ENCODE measurements at regions not wholly inside any gene's neighbourhood (a gene's known extent, or its start where the extent isn't known, plus 50 kb on each side); places are given as distances from the start of the nearest gene placed in this dataset.

- in situ Hi-C loops (cut with HindIII; ENCODE audit: low sequenced_read_pairs) = no loop called here
These were observed 159.9 kb downstream of the CAPZA3 start for GRCh38 chr12:18897823-18898222.

DNA sequence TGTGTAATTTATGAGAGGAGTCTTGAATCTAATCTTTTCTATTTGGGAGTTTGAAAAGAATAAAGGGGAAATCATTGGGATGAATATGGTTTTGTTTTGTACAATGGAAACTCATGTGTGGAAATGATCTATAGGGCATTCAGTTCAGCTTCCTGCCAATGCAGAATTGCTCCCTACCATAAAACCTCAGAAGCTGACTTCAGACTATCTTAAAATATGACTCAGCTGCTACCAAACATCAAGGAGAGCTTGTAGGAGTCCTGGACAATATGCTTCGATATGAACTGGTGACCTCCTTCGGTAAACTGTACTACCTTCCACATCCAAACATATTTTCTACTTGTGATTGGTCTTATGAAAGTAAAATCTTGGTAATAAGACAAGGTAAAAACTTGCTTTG lies 160.6 kb downstream of the CAPZA3 start:
- in situ Hi-C loops (cut with HindIII; ENCODE audit: low sequenced_read_pairs) = no loop called here

DNA sequence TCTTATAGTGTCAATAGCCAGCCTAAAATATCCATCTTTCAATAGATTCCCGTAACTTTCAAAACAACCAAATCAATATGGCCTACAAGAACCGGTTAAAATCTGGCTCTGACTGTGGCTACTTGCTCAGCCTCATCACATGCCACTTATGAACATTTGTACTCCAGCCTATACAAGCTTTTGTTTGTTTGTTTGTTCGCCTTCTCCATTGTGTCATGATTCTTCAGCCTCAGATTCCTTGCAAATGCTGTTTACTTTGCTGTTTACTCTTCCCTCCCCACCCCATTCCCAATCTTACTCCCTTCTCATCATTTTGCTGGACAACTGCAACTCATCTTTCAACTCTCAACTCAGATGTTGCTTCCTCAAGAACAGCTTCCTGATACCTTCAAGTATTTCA lies 161.2 kb downstream of the CAPZA3 start:
- in situ Hi-C loops (cut with HindIII; ENCODE audit: low sequenced_read_pairs) = no loop called here

DNA sequence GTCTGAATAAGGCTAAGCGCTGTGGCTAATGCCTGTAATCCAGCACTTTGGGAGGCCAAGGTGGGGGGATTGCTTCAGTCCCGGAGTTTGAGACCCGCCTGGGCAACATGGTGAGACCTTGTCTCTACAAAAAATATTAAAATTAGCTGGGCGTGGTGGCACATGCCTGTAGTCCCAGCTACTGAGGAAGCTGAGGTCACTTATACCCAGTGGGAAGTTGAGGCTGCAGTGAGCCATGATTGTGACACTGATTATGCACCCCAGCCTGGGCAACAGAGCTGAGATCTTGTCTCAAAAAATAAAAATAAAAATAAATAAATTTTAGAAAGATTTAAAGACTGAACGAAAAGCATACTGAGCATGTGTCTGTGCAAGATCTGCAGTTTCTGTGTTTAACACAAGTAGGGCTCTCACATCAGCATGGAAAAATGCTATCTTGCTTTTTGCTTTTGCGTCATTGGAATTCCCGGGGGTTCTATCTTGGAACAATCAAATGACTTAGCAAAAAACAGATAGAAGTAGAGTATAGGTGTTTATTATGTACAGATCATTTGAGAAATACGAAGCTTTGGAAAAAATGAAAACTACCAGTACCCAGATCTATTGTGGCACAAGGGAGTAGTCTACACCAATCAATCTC lies 161.9 kb downstream of the CAPZA3 start:
- in situ Hi-C loops (cut with HindIII; ENCODE audit: low sequenced_read_pairs) = no loop called here

- in situ Hi-C loops (cut with HindIII; ENCODE audit: low sequenced_read_pairs) = no loop called here
These were observed 167.2 kb downstream of the CAPZA3 start for GRCh38 chr12:18905134-18905533.

GRCh38 chr12:18906395-18906794 lies 168.5 kb downstream of the CAPZA3 start:
- in situ Hi-C loops (cut with HindIII; ENCODE audit: low sequenced_read_pairs) = no loop called here

DNA sequence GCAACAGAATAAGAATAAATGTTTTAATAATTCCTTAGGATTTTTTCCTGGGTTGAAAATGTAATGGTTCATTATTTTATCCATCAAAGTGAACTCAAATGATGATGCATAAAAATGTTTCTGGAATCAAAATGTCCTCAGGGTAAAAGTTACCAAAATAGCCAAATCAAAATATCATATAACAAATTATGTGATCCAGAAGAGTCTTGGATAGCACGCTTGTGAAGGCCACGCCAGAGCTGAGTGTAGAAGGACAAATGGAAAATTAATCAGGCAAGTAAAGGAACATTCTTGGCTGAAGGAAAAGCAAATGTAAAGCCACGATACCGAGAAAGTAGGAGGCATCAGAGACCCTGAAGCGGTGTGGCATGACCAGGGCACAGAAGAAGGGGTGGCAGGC lies 169.2 kb downstream of the CAPZA3 start:
- in situ Hi-C loops (cut with HindIII; ENCODE audit: low sequenced_read_pairs) = no loop called here

DNA sequence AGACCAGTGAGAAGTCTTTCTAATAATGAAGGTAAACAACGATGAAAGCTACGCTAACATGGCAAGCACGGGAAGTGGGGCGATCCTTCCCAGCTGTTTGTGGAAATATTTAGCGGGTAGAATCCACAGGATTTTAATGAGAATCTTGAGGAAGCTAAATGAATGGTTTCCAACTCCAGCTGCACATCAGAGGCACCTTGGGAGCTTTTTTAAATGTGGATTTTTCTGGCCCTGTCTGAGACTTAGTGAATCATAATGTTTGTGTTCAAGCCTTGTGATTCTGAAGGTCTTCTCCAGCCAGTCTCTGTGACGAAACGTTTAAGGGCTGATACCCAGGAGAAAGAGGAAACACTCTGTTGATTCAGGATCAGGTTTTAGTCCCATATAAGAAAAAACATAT lies 169.8 kb downstream of the CAPZA3 start:
- in situ Hi-C loops (cut with HindIII; ENCODE audit: low sequenced_read_pairs) = no loop called here

- in situ Hi-C loops (cut with HindIII; ENCODE audit: low sequenced_read_pairs) = no loop called here
These were observed 170.3 kb downstream of the CAPZA3 start for GRCh38 chr12:18908191-18908590.

DNA sequence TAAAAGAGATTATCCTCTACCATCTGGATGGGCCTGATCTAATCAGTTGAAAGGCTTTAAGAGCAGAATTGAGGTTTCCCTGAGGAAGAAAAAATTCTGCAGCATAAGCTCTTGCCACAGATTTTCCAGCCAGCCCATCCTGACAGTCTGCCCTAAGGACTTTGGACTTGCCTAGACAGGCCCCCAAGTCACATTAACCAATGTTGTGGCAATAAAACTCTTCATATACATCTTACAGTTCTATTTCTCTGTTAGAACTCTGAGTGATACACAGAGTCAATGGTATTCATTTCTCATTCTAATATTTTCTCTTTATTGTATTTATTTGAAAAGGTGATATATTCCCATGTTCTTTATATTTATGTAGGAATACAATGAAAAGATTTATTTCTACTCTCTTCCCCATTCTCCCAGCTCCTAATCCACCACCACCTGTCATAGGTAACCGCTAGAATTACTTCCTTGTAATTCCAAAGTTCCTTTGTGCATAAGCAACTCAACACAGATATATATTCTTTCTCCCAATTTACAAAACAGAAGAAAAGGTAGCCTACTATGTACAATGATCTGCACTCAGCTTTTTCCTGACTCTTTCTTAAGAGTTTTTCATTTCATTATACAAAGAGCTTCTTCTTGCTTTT lies 182.1 kb downstream of the CAPZA3 start:
- in situ Hi-C loops (cut with HindIII; ENCODE audit: low sequenced_read_pairs) = no loop called here

- in situ Hi-C loops (cut with HindIII; ENCODE audit: low sequenced_read_pairs) = no loop called here
These were observed 184.9 kb downstream of the CAPZA3 start for GRCh38 chr12:18922851-18923250.

GRCh38 chr12:18923721-18924120 lies 185.8 kb downstream of the CAPZA3 start:
- in situ Hi-C loops (cut with HindIII; ENCODE audit: low sequenced_read_pairs) = no loop called here

- in situ Hi-C loops (cut with HindIII; ENCODE audit: low sequenced_read_pairs) = no loop called here
These were observed 188.3 kb downstream of the CAPZA3 start for GRCh38 chr12:18926188-18926587.

- in situ Hi-C loops (cut with HindIII; ENCODE audit: low sequenced_read_pairs) = no loop called here
These were observed 194.3 kb downstream of the CAPZA3 start for GRCh38 chr12:18932211-18932610.

DNA sequence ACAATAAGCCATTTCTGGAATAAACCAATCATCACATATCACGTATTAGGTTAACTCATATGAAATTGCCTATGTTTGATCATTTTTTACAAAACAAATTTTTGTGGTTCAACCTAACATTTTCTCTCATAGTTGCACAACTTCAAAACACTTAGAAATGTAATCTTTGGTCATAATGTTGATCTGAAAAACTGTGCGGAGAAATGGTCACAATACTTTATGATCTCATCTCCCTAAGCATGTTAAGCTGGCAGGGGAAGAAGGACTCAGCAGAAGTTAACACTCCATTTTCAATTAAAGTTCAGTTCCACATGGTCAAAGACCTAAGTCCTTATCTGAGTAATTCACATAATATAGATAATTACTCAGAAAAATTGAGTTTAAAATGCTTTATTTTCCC lies 194.8 kb downstream of the CAPZA3 start:
- in situ Hi-C loops (cut with HindIII; ENCODE audit: low sequenced_read_pairs) = no loop called here

DNA sequence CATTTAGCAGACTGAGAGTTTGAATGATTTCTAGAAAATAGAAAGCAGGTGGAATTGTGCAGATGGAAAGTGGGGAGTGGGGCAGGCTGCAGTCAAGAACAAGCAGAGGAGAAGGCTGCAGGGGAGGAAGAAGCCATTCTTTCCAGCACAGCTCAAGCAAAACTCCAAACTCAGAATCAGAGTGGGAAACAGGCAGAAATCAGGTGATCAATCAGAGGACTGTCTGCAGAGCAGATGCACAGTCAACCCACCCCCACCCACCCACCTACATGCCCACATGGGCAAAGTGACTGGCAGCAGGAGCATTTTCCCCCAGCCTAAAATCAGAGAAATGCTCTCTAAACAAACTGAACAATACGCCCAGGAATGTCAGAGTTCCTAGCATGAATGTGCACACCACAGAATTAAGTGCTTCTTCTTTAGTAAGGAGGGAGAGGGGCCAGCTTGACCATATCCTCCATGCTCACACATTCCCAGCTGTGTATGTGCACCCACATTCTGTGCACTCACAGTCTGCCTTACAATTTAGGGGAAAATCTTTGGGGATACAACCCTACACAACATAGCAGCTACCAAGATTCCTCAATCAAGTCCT lies 194.1 kb upstream of the PLEKHA5 start:
- in situ Hi-C loops (cut with HindIII; ENCODE audit: low sequenced_read_pairs) = no loop called here

GRCh38 chr12:18939051-18939450 lies 190.5 kb upstream of the PLEKHA5 start:
- in situ Hi-C loops (cut with HindIII; ENCODE audit: low sequenced_read_pairs) = no loop called here

GRCh38 chr12:18942669-18943068 lies 186.9 kb upstream of the PLEKHA5 start:
- in situ Hi-C loops (cut with HindIII; ENCODE audit: low sequenced_read_pairs) = loop anchor here (5.0 kb wide), 1 partner anchor 95 kb away; no protein-coding TSS in a partner anchor

DNA sequence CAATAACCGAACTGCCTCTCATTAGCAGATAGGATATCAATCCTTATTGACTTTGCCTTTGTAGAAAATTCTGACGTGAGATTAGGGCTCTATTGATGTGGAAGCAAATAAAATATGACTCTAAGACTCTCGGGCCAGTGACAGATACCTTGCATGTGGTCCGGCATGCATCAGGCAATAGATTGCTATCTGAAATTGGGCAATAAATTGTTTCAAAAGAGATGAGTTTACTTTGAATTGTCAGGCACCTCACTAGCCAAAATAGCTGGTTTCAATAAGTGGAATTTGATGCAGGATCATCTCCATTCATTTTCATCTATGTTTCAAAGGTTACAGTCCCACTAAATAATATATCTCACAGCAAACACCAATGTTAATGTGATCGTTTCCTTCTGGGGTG lies 186.3 kb upstream of the PLEKHA5 start:
- in situ Hi-C loops (cut with HindIII; ENCODE audit: low sequenced_read_pairs) = loop anchor here (5.0 kb wide), 1 partner anchor 96 kb away; no protein-coding TSS in a partner anchor

DNA sequence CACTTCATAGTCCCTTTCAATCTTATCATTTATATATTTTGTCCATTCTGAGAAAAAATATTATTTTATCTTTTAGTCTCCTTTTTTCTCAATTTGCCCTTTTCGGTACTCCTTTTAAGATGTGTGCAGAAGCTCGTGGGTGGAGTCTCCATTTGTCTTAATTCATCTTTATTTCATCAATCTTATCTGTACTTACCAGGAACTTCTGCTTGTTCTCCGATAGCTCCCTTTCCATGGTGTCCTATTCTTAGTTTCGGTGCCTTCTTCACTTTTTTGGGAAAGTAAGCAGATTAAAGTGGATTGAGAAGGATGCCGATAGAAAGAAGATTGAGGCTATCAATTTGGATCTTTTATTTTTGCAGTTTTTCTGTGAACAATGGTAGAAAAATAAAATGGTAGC lies 183.4 kb upstream of the PLEKHA5 start:
- in situ Hi-C loops (cut with HindIII; ENCODE audit: low sequenced_read_pairs) = no loop called here

DNA sequence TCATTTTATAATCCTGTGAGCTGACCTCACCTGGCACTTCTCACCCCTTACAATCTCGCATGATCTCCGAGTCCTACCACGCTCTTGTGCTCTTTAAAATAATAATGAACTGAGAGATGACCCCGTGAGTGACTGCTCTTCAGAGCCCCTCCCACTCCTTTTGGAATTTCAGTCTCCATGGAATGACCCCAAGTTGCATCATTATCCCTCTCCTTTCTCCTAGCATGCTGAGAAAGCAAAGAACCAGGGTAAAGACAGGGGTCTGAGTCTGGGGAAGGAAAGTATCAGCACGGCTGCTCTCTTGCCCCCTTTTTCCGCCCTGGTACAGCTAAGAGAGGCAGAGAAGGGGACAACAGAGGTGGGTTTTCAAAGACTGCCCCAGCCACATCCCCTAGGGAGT lies 178.3 kb upstream of the PLEKHA5 start:
- in situ Hi-C loops (cut with HindIII; ENCODE audit: low sequenced_read_pairs) = no loop called here

DNA sequence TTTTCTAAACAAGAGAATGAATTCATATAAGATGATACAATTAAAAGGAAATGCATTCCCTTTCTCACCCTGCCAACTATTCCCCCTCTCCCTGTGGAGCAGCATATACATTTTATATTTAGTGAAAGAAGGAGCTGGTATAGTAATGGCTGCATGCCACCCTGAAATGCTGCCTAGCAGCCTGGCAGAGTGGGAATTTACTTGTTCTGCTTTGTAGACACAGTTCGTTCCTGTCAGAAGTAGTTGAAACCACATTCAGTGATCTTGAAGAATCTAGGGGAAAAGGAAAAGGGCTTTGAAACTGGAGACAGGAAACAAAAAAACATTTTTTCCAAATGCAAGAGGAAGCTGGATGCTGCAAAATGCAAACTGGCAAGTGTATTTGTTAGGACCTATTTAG lies 176.0 kb upstream of the PLEKHA5 start:
- in situ Hi-C loops (cut with HindIII; ENCODE audit: low sequenced_read_pairs) = no loop called here
